Activated T-helper 17 cell treated with anti-CD3 and anti-CD28 coated beads, Interleukin-2, amount 50 U/mL, for 72 hours (primary cell): ENCODE measurements at regions not wholly inside any gene's neighbourhood (a gene's known extent, or its start where the extent isn't known, plus 50 kb on each side); places are given as distances from the start of the nearest gene placed in this dataset.

ENCODE experiments used
- ATAC-seq: fragments of 150-1000 bp; cut with Tn5 transposase; replicated peaks from 2 replicates; pipeline ENCODE4 v1.10.0; 2021; ENCODE audit warnings: mild to moderate bottlenecking, moderate library complexity
- H3K27ac Mint-ChIP-seq: one replicate; pipeline ENCODE4 v1.8.0; 2022; ENCODE audit warnings: mixed read lengths
- H3K27me3 Mint-ChIP-seq: one replicate; pipeline ENCODE4 v1.8.0; 2022; ENCODE audit warnings: mixed read lengths
- H3K36me3 Mint-ChIP-seq: one replicate; pipeline ENCODE4 v1.8.0; 2022; ENCODE audit warnings: low read depth, mild to moderate bottlenecking, mixed read lengths
- H3K4me1 Mint-ChIP-seq: one replicate; pipeline ENCODE4 v1.8.0; 2022; ENCODE audit warnings: mixed read lengths
- H3K4me3 Mint-ChIP-seq: one replicate; pipeline ENCODE4 v1.8.0; 2022; ENCODE audit warnings: mild to moderate bottlenecking, mixed read lengths
- H3K9me3 Mint-ChIP-seq: one replicate; pipeline ENCODE4 v1.8.0; 2022; ENCODE audit warnings: mixed read lengths

DNA sequence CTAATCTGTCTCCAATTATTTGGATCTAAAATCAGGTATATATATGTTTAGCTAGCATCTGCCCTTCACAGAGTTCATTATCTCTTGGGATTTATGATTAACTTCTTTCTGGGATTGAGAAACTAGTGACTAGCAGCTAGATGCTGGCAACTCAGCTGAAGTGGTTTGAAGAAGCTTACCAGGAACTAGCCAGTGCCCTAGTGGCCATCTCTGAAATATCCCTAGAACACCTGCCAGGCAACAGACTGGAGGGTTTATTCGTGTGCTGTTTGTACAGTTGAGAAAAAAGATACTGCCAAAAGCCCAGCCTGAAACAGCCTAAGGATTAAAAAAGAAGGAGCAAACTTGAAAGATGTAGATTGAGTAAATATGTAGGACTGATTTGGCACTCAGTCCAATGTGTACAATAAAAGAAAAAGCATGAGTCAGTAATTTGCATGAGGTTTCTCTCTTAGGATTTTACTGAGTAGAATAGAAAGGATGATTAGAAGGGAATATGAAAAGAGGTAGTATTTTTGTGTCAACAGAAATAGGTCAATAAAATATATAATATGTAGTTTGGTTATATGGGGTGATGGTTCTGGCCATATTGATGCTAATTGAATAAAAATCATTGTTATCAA is 1144.6 kb upstream of the ADGRL2 start:
- Mint-ChIP-seq H3K36me3 (no peaks in the 10 kb centered on the region), H3K4me3 (no peak overlapping the region), H3K4me1 (no peaks in the 10 kb centered on the region), H3K27me3 (no peaks in the 10 kb centered on the region), H3K27ac (no peak overlapping the region), H3K9me3 (peaks cover 8% of the 10 kb centered on the region)
- ATAC-seq = no peak

DNA sequence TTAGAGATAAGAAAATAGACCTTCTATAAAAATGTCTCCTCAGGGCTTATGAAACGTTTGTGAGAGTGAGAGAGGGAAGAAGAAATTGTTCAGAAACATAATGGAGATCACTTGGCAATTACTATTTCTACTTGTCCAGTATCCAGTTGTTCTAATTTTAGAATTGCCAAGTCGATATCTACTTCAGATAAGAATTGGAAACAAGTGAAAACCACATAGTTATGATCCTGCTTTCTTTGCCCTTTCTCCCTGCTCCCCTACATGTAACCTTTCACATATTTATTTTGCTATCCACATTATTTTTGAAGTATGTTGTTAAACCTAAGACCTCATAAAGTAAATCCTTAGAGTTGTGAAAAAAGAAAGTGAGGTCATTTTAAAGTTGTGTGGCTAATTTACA is 1154.7 kb upstream of the ADGRL2 start:
- H3K4me1 Mint-ChIP-seq = no peaks in the 10 kb centered on the region
- no peak overlapping the region for H3K4me3 Mint-ChIP-seq
- H3K27ac Mint-ChIP-seq = no peak overlapping the region
- no peaks in the 10 kb centered on the region for H3K27me3 Mint-ChIP-seq
- no peak for ATAC-seq
- peaks cover 12% of the 10 kb centered on the region for H3K9me3 Mint-ChIP-seq
- no peaks in the 10 kb centered on the region for H3K36me3 Mint-ChIP-seq

DNA sequence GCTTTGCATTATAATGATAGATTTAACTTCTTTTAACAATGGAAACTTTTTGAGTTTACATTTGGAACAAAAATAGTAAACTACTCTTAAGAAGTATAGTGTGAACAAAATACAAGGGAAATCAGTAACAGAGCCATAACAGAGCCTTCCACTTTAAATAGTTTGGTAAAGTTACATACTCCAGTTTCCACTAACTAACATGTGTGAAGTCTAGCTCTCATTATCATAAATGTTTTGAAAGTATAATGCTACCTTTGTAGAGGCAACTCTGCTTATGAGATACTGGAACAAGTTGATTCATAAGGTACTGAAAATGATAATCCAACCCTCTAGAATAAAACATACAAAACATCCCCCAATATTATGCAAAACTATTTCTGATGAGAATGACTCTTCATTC is 1155.1 kb upstream of the ADGRL2 start:
- ATAC-seq = no peak
- Mint-ChIP-seq H3K4me3 (no peak overlapping the region), H3K9me3 (peaks cover 8% of the 10 kb centered on the region), H3K36me3 (no peaks in the 10 kb centered on the region), H3K27ac (no peak overlapping the region), H3K4me1 (no peaks in the 10 kb centered on the region), H3K27me3 (no peaks in the 10 kb centered on the region)

DNA sequence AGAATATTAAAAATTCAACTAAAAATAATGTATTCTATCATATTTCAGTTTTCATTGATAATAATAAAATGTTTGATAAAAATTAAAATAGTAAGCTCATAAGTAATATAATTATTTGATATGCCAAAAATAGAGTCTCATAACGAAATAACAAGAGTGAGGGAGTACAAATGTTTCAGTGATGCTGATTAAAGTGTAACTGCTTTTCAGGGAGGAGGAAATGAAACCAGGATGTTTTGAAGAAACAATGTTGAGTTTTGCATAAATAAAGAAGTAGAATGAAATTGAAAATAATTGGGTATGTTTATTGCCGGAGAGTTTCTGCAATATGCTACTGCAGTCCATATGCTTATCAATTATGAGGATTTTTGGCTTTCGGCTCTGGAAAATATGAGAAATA is 1159.8 kb upstream of the ADGRL2 start:
- H3K27me3 Mint-ChIP-seq = no peaks in the 10 kb centered on the region
- ATAC-seq = no peak
- H3K4me1 Mint-ChIP-seq = no peaks in the 10 kb centered on the region
- peaks cover 14% of the 10 kb centered on the region for H3K9me3 Mint-ChIP-seq
- no peaks in the 10 kb centered on the region for H3K36me3 Mint-ChIP-seq
- no peak overlapping the region for H3K27ac Mint-ChIP-seq
- H3K4me3 Mint-ChIP-seq = no peak overlapping the region

DNA sequence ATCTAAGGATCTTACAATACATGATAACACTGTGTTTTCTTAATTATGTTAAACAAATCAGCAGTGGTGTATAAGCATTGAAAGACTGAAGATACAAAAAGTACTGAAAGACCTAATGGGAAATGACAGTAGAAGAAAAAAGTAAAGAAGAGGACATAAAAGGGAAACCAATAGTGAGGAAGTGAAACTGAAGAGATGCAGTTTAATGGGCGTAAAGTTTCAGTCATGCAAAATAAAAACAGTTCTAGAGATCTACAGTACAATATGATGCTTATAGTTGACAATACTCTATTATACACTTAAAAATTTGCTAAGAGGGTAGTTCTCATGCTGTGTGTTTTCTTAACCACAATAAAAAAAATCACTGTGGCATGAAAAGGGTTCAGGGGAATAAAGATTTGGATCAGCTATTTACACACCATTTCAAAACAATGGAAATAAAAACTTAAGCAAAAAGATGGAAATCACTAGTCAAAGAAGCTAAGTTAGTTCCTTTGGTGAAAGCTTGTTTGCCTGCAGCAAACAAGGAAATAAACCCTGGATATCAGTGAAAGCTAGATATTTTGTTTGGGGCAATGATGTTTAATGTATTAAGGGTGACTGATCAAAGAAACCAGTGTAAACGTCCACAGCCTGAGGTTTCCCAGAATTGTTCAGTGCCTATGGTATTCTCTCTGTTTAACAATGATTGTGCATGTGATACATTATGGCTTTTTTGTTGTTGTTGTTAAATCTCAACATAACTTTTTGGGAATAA is 1160.8 kb upstream of the ADGRL2 start:
- no peak for ATAC-seq
- no peaks in the 10 kb centered on the region for H3K36me3 Mint-ChIP-seq
- H3K4me1 Mint-ChIP-seq = no peaks in the 10 kb centered on the region
- no peaks in the 10 kb centered on the region for H3K27me3 Mint-ChIP-seq
- H3K9me3 Mint-ChIP-seq = peaks cover 14% of the 10 kb centered on the region
- no peak overlapping the region for H3K4me3 Mint-ChIP-seq
- no peak overlapping the region for H3K27ac Mint-ChIP-seq

DNA sequence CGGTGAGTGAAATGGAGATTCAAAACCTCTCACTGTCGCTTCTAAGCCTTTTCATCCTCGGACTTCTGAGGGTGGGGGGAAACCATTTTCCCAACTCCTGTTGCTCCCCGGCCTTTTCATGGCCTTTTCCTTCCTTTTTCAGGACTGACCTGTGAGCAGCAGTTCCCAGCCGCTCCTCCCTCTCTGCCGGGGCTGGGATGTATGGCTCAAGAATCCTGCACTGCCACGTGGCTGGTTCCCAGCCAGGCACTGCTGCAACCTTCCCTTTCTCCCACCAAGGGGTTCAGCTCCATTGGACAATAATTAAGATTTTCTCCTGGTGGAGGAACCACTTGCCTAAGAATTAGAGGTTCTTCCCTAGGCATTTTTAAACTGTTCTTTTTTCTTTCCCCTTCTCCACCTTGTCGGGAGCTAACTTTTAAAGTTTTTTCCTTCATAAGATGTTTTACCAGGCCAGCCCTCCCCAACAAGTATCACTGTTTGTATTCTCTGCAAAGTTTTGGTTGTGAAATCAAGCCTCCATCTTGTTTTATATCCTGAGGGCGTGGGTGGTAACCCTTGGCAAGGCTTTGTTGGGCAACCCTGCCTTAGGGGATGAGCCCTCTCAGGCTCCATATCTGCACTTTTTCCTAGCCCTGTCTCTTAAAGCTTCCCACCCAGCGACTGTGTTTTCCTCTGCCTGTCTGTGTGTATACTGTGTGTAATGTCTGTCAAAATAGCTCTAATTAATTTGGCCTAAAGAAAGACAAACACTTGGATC is 1166.6 kb upstream of the ADGRL2 start:
- no peak overlapping the region for H3K27ac Mint-ChIP-seq
- H3K4me3 Mint-ChIP-seq = no peak overlapping the region
- no peaks in the 10 kb centered on the region for H3K27me3 Mint-ChIP-seq
- peaks cover 10% of the 10 kb centered on the region for H3K9me3 Mint-ChIP-seq
- H3K4me1 Mint-ChIP-seq = no peaks in the 10 kb centered on the region
- no peak for ATAC-seq
- H3K36me3 Mint-ChIP-seq = no peaks in the 10 kb centered on the region

DNA sequence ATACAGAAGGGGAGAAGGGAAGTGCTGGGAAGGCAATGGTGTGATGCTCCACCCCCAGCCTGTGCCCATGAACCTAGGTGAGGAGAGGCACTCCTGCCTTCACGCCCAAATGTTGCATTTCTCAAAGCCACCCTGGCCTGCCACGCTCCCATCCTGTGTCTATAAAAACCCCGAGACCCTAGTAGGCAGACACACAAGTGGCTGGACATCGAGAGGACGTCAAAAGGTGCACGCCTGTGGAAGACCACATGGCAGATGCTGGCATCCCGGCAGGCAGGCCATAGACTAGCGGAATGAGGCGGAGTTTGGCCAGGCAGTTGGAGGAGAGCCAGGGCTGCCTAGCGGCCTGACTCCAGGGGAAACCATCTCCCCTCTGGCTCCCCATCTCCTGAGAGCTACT is 1168.5 kb upstream of the ADGRL2 start:
- Mint-ChIP-seq H3K9me3 (peaks cover 5% of the 10 kb centered on the region), H3K27ac (no peak overlapping the region), H3K4me3 (no peak overlapping the region), H3K36me3 (no peaks in the 10 kb centered on the region), H3K4me1 (no peaks in the 10 kb centered on the region), H3K27me3 (no peaks in the 10 kb centered on the region)
- no peak for ATAC-seq

DNA sequence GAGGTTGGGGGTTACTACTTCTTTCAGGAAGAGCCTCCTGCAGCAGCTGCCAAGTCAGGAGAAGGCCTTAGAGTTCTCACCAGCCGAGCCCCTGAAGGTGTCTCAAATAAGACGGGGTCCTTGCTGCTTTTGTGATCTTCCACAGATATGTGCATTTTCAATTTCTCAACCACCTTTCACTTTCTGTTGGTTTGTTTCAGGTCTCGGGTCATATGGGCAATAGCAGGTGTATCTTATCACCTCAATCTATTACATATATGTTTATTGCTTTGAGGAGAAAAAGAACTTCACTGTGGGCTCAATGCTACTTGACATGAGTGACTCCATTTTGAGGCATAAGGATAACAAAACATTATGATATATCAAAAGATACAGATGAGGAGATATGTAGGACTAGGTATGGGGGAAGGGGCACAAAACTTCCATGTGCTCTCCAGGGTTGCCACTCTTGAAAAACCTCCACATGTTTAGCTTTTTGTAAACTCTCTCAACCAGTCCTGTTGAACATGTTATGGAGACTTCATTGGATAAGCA is 1171.4 kb upstream of the ADGRL2 start:
- no peaks in the 10 kb centered on the region for H3K4me1 Mint-ChIP-seq
- no peaks in the 10 kb centered on the region for H3K27me3 Mint-ChIP-seq
- ATAC-seq = no peak
- H3K9me3 Mint-ChIP-seq = peaks cover 4% of the 10 kb centered on the region
- H3K27ac Mint-ChIP-seq = no peak overlapping the region
- no peaks in the 10 kb centered on the region for H3K36me3 Mint-ChIP-seq
- H3K4me3 Mint-ChIP-seq = no peak overlapping the region

DNA sequence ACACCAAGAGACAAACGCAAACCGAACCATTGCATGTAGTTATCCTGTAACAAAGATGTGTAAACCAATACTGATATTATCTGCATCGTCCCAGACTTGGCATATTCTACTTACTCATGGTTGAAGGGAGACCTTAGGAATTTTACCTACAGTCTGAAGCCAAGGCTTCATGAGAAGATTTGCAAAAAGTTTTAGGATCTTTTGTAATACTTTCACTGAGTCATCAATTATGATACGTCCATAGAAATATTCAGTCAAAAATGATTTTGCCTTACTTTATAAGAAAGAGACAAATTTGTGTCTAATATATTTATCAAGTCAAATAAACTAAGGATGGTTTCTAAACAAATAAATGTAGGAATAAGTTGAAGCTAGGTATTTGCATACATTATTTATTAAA is 1176.1 kb upstream of the ADGRL2 start:
- ATAC-seq = no peak

DNA sequence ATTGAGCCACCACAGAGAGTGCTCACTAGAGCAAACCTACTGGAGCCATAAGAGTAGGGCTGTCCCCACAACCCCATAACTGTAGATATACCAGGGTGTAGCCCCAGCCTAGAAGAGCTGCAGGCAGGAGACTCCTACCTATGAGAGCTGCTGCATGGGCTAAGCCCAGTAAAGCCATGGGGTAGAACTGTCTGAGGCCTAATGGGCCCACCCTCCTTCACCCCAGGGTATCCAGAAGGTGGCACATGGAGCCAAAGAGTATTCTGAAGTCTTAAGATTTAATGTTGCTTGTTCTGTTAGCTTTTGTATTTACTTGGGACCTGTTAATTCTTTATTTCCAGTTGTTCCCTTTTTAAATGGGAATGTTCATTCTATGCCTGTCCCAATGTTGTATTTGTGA is 1193.7 kb upstream of the ADGRL2 start:
- H3K27ac Mint-ChIP-seq = no peak overlapping the region
- H3K4me1 Mint-ChIP-seq = no peaks in the 10 kb centered on the region
- no peak overlapping the region for H3K4me3 Mint-ChIP-seq
- no peak for ATAC-seq
- no peaks in the 10 kb centered on the region for H3K36me3 Mint-ChIP-seq
- H3K9me3 Mint-ChIP-seq = peaks cover 19% of the 10 kb centered on the region
- no peaks in the 10 kb centered on the region for H3K27me3 Mint-ChIP-seq

More for the DNA sequence above, 1176.1 kb upstream of the ADGRL2 start:
- no peaks in the 10 kb centered on the region for H3K4me1 Mint-ChIP-seq
- H3K27me3 Mint-ChIP-seq = no peaks in the 10 kb centered on the region
- H3K4me3 Mint-ChIP-seq = no peak overlapping the region
- no peak overlapping the region for H3K27ac Mint-ChIP-seq
- H3K9me3 Mint-ChIP-seq = no peaks in the 10 kb centered on the region
- no peaks in the 10 kb centered on the region for H3K36me3 Mint-ChIP-seq

DNA sequence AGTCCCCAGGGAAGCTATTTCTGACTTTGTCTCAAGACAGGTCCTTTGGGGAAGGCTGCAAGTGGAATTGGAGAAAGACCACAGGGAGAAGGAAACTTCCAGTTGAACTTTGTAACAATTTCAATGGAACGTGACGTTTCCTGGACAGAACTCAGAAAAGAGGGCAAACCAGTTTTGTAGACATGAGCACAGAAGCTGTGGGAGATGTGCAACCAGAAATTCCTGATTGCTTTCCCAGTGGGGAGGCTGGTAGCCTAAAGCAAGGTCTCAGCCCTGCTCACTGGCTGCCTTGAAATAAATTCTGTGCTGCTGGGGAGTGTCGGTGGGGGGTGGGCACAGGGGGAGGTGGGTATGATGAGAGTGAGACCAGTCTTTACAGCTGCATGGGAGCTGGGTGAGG is 1206.7 kb upstream of the ADGRL2 start:
- Mint-ChIP-seq H3K36me3 (no peaks in the 10 kb centered on the region), H3K4me1 (no peaks in the 10 kb centered on the region), H3K9me3 (peaks cover 45% of the 10 kb centered on the region), H3K27me3 (no peaks in the 10 kb centered on the region), H3K4me3 (no peak overlapping the region), H3K27ac (no peak overlapping the region)
- no peak for ATAC-seq

DNA sequence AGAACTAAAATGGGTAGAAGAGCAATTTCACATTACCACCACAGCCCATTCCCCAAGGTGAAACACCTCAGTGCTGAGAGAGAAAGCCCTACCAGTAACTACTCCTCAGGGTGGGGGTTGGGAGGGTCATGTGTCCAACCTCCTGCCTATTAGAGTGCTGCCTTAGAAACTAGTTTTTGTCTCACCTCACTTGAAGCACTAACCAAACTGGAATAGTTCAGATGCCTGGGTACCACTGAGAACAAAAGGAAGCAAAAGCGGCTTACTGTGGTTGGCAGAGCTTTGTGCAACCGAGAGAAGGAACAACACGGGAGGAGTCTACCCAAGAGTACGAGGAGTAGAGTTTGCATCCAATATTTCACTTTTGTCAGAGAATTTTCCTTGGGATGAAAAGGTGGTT is 1207.5 kb upstream of the ADGRL2 start:
- H3K36me3 Mint-ChIP-seq = no peaks in the 10 kb centered on the region
- H3K27ac Mint-ChIP-seq = no peak overlapping the region
- peaks cover 45% of the 10 kb centered on the region for H3K9me3 Mint-ChIP-seq
- H3K27me3 Mint-ChIP-seq = no peaks in the 10 kb centered on the region
- ATAC-seq = no peak
- no peak overlapping the region for H3K4me3 Mint-ChIP-seq
- H3K4me1 Mint-ChIP-seq = no peaks in the 10 kb centered on the region

DNA sequence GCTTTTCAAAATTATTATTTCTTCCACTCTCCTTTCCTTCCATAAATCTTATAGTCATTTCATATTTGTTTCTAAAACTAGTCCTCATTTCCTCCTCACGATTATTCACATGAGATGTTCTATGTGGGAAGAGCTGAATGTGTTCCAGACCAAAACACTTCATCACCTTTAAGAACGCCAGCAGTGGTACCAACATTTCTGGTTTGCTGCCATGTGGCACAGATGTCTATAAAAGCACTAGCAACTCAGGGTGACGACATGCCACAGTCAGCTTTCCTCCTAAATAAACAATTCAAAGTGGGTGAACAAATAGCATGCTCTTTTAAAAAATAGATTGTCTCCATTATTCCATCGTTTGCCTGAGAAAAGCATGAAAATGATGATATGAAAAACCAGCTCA is 1217.8 kb upstream of the ADGRL2 start:
- H3K27ac Mint-ChIP-seq = no peak overlapping the region
- peaks cover 7% of the 10 kb centered on the region for H3K9me3 Mint-ChIP-seq
- no peaks in the 10 kb centered on the region for H3K36me3 Mint-ChIP-seq
- H3K27me3 Mint-ChIP-seq = no peaks in the 10 kb centered on the region
- H3K4me3 Mint-ChIP-seq = no peak overlapping the region
- no peak for ATAC-seq
- H3K4me1 Mint-ChIP-seq = peaks cover 3% of the 10 kb centered on the region

DNA sequence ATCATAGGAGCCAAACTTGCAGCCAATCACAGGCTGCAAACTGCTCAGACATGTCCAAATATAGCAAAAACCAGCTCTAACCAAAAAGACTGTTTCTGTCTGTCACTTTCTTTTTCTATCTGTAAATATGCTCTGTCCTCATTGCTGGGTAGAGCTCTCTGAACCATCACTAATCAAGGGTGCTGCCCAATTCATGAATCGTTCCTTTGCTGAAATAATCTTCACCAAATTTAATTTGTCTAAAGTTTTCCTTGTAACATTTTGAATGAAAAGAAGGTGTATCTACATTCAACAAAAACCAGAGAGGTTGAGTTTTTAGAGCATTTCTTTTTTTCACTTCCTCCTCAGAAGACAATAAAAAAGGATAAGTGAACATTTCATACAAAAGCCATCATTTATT is 1221.7 kb upstream of the ADGRL2 start:
- Mint-ChIP-seq H3K9me3 (peaks cover 9% of the 10 kb centered on the region), H3K27me3 (no peaks in the 10 kb centered on the region), H3K4me3 (no peak overlapping the region), H3K36me3 (no peaks in the 10 kb centered on the region), H3K27ac (no peak overlapping the region), H3K4me1 (peaks cover 3% of the 10 kb centered on the region)
- ATAC-seq = no peak

DNA sequence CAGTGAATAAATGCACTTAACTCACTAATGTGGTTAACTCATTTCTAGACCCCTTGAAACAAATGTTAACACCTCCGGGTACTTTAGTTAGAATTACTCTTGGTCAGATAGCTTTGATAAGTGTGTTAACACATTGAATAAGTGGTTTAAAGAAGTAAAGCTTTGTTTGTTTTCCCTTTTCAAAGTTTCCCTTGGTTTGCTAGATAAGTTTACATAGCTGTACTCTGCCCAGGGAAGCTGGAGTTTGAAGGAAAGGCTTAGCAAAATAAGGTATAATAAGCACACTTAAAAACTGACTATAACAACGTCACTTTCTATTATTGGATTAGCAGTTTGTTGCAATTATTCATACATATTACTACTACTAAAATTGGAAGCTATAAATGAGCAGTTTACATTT is 1233.9 kb upstream of the ADGRL2 start:
- Mint-ChIP-seq H3K27ac (no peak overlapping the region), H3K9me3 (no peaks in the 10 kb centered on the region), H3K4me3 (no peak overlapping the region), H3K27me3 (no peaks in the 10 kb centered on the region), H3K36me3 (no peaks in the 10 kb centered on the region), H3K4me1 (no peaks in the 10 kb centered on the region)
- no peak for ATAC-seq
